22Rv1 (cell line): ENCODE measurements at regions not wholly inside any gene's neighbourhood (a gene's known extent, or its start where the extent isn't known, plus 50 kb on each side); places are given as distances from the start of the nearest gene placed in this dataset.

Experiments
- ZFX ChIP-seq: fragments of 450-650 bp; IDR thresholded peaks from 2 replicates; pipeline ENCODE4 v1.6.1; 2017; ENCODE audit warnings: antibody characterized with exemption, borderline replicate concordance
- TF ChIP-seq, protein P1 (sequence below): fragments of 450-650 bp; IDR thresholded peaks from 2 replicates; pipeline ENCODE4 v1.5.1; 2017; ENCODE audit warnings: mild to moderate bottlenecking

GRCh38 chr13:30111810-30112209, 195.5 kb downstream of the KATNAL1 start:
- TF ChIP-seq, protein P1, sequence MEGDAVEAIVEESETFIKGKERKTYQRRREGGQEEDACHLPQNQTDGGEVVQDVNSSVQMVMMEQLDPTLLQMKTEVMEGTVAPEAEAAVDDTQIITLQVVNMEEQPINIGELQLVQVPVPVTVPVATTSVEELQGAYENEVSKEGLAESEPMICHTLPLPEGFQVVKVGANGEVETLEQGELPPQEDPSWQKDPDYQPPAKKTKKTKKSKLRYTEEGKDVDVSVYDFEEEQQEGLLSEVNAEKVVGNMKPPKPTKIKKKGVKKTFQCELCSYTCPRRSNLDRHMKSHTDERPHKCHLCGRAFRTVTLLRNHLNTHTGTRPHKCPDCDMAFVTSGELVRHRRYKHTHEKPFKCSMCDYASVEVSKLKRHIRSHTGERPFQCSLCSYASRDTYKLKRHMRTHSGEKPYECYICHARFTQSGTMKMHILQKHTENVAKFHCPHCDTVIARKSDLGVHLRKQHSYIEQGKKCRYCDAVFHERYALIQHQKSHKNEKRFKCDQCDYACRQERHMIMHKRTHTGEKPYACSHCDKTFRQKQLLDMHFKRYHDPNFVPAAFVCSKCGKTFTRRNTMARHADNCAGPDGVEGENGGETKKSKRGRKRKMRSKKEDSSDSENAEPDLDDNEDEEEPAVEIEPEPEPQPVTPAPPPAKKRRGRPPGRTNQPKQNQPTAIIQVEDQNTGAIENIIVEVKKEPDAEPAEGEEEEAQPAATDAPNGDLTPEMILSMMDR = no peak
- TF ChIP-seq ZFX = no peak
